ENCODE measurements at regions not wholly inside any gene's neighbourhood (a gene's known extent, or its start where the extent isn't known, plus 50 kb on each side); places are given as distances from the start of the nearest gene placed in this dataset.

DNA sequence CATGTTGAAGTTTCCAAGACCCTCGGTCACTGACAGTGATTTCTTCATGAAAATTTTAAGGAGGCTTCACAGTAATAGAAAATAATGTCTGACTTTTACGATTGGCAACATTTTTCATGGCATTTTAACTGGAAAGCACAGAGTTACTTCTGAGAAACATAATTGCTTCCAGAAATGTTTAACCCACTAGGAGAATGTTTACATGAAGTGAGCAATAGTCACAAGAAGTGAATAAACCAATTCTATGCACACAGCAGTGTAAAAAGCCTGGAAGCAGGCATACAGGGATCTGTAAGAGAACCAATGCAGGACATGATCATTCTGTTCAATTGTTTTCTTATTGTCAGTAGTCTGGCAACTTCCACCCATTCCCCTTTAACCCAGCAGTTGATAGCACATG lies 316.2 kb upstream of the CXADR start:
- no peak overlapping the region for H3K9ac ChIP-seq (ENCODE audit: insufficient read depth in 1 of 2, low read length in 2 of 2)
- 70 to 72% methylated on average over 2 of the region's 2 CpGs for WGBS, 2 donors
- peaks cover 0 to 34% (median 4%) of the 10 kb centered on the region in 5 donors for H3K4me1 ChIP-seq (ENCODE audit: control insufficient read depth in 5 of 5, insufficient read depth in 5 of 5, low read length in 5 of 5)
- no peak overlapping the region for H3K4me3 ChIP-seq
- ATAC-seq (ENCODE audit: insufficient read depth, low FRiP score) = no peak
- no peak overlapping the region for H3K27ac ChIP-seq (ENCODE audit: low read depth in 1 of 2, low read length in 1 of 2)
- TF ChIP-seq, protein P1, sequence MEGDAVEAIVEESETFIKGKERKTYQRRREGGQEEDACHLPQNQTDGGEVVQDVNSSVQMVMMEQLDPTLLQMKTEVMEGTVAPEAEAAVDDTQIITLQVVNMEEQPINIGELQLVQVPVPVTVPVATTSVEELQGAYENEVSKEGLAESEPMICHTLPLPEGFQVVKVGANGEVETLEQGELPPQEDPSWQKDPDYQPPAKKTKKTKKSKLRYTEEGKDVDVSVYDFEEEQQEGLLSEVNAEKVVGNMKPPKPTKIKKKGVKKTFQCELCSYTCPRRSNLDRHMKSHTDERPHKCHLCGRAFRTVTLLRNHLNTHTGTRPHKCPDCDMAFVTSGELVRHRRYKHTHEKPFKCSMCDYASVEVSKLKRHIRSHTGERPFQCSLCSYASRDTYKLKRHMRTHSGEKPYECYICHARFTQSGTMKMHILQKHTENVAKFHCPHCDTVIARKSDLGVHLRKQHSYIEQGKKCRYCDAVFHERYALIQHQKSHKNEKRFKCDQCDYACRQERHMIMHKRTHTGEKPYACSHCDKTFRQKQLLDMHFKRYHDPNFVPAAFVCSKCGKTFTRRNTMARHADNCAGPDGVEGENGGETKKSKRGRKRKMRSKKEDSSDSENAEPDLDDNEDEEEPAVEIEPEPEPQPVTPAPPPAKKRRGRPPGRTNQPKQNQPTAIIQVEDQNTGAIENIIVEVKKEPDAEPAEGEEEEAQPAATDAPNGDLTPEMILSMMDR (IDR thresholded peaks at IDR 0.05; ENCODE audit: control extremely low read depth, extremely low read depth) = no peak
- DNase-seq = peak in 2 of 3 donors; percentile 67
- H3K27me3 ChIP-seq (ENCODE audit: control insufficient read depth in 3 of 3, insufficient read depth in 3 of 3, low read length in 2 of 3) = no peaks in the 10 kb centered on the region
- H3K9me3 ChIP-seq (ENCODE audit: control insufficient read depth in 4 of 4, insufficient read depth in 3 of 4, low read length in 3 of 4) = peaks cover 0 to 2% (median under 1%) of the 10 kb centered on the region in 4 donors
- H3K36me3 ChIP-seq (ENCODE audit: control insufficient read depth in 4 of 4, insufficient read depth in 4 of 4, low read length in 4 of 4) = no peaks in the 10 kb centered on the region

DNA sequence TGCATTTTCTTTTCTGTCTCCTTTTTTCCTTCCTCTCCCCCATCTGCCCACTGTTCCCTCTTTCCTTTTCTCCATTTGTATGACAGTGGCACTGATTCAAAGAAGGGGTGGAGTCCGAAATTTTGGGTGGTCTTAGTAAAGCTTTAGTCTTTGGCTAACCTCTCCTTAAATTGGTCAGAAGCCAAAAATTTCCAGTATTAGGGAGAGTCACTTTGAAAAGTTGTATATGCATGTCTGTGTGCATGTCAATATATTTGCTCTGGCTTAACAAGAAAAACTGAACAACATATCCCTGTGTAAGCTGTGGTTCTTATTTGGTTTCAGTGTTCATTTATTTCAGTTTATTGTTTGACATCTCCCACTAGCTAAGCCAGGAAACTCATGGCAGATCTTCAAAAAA lies 314.8 kb upstream of the CXADR start:
- Histone ChIP-seq H3K27ac (ENCODE audit: low read depth in 1 of 2, low read length in 1 of 2) (no peak overlapping the region), H3K9ac (ENCODE audit: insufficient read depth in 1 of 2, low read length in 2 of 2) (no peak overlapping the region), H3K36me3 (ENCODE audit: control insufficient read depth in 4 of 4, insufficient read depth in 4 of 4, low read length in 4 of 4) (no peaks in the 10 kb centered on the region), H3K9me3 (ENCODE audit: control insufficient read depth in 4 of 4, insufficient read depth in 3 of 4, low read length in 3 of 4) (no peaks in the 10 kb centered on the region), H3K4me1 (ENCODE audit: control insufficient read depth in 5 of 5, insufficient read depth in 5 of 5, low read length in 5 of 5) (peaks cover 0 to 34% (median 4%) of the 10 kb centered on the region in 5 donors), H3K4me3 (no peak overlapping the region), H3K27me3 (ENCODE audit: control insufficient read depth in 3 of 3, insufficient read depth in 3 of 3, low read length in 2 of 3) (no peaks in the 10 kb centered on the region)
- ATAC-seq (ENCODE audit: insufficient read depth, low FRiP score) = no peak
- 67 to 77% methylated on average over 1 of the region's 1 CpG for WGBS, 2 donors
- DNase-seq = peak; percentile 56 to 95 (median 94)
- TF ChIP-seq, protein P1 (IDR thresholded peaks at IDR 0.05; ENCODE audit: control extremely low read depth, extremely low read depth) = no peak

DNA sequence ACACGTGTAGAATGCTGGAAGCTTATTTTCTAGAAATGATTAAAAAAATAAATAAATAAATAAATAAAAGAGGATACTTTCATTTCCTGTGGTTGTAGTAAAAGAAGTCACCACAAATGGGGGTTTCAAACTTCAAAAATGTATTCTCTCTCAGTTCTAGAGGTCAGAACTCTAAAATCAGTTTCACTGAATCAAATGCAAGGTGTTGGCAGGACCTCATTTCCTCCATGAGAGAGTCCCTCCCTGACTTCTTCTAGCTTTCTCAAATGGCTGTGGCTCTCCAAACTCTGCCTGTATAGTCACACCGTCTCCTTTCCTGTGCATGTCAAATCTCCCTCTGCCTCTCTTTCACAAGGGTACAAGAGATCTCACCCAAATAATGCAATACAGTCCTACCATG lies 312.6 kb upstream of the CXADR start:
- Histone ChIP-seq H3K9ac (ENCODE audit: insufficient read depth in 1 of 2, low read length in 2 of 2) (no peak overlapping the region), H3K27me3 (ENCODE audit: control insufficient read depth in 3 of 3, insufficient read depth in 3 of 3, low read length in 2 of 3) (no peaks in the 10 kb centered on the region), H3K27ac (ENCODE audit: low read depth in 1 of 2, low read length in 1 of 2) (no peak overlapping the region), H3K36me3 (ENCODE audit: control insufficient read depth in 4 of 4, insufficient read depth in 4 of 4, low read length in 4 of 4) (no peaks in the 10 kb centered on the region), H3K4me3 (no peak overlapping the region), H3K9me3 (ENCODE audit: control insufficient read depth in 4 of 4, insufficient read depth in 3 of 4, low read length in 3 of 4) (no peaks in the 10 kb centered on the region), H3K4me1 (ENCODE audit: control insufficient read depth in 5 of 5, insufficient read depth in 5 of 5, low read length in 5 of 5) (peaks cover 0 to 28% (median under 1%) of the 10 kb centered on the region in 5 donors)
- TF ChIP-seq, protein P1 (IDR thresholded peaks at IDR 0.05; ENCODE audit: control extremely low read depth, extremely low read depth) = no peak
- ATAC-seq (ENCODE audit: insufficient read depth, low FRiP score) = no peak
- WGBS, 2 donors = 86 to 88% methylated on average over 2 of the region's 2 CpGs
- DNase-seq = no peak

DNA sequence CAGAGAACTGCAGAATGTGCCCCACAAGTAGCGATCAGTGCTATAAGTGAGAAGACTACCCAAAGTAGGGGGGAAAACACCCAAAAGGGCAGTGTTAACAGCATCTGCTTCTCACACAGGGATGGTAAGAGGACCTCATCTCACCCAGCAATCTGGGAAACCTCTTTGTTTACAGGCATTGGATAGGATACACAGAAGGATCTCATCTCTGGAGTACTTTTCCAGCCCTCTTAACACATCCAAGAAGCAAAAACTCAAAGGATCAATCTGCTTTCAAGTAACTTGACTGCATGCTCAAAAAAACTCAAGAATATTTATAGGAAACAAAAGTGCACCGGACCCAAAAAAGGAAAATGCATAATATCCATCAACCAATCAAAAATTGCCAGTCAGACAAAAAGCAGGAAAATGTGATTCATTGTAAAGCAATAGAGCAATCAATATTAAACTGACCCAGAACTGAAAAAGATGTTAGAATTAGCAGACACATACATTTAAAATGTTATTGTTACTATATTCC lies 311.0 kb upstream of the CXADR start:
- TF ChIP-seq, protein P1 (IDR thresholded peaks at IDR 0.05; ENCODE audit: control extremely low read depth, extremely low read depth) = no peak
- 80 to 84% methylated on average over 2 of the region's 2 CpGs for WGBS, 2 donors
- Histone ChIP-seq H3K36me3 (ENCODE audit: control insufficient read depth in 4 of 4, insufficient read depth in 4 of 4, low read length in 4 of 4) (no peaks in the 10 kb centered on the region), H3K4me3 (no peak overlapping the region), H3K9me3 (ENCODE audit: control insufficient read depth in 4 of 4, insufficient read depth in 3 of 4, low read length in 3 of 4) (no peaks in the 10 kb centered on the region), H3K4me1 (ENCODE audit: control insufficient read depth in 5 of 5, insufficient read depth in 5 of 5, low read length in 5 of 5) (peaks cover 0 to 14% (median 0%) of the 10 kb centered on the region in 5 donors), H3K27me3 (ENCODE audit: control insufficient read depth in 3 of 3, insufficient read depth in 3 of 3, low read length in 2 of 3) (no peaks in the 10 kb centered on the region), H3K27ac (ENCODE audit: low read depth in 1 of 2, low read length in 1 of 2) (no peak overlapping the region), H3K9ac (ENCODE audit: insufficient read depth in 1 of 2, low read length in 2 of 2) (no peak overlapping the region)
- DNase-seq (no peak), ATAC-seq (ENCODE audit: insufficient read depth, low FRiP score) (no peak)

Measured in lung (tissue), 11 donors.